Central memory CD4-positive, alpha-beta T cell (primary cell): ENCODE measurements at regions not wholly inside any gene's neighbourhood (a gene's known extent, or its start where the extent isn't known, plus 50 kb on each side); places are given as distances from the start of the nearest gene placed in this dataset.
"Not testable (repeated sequence)": the region's sequence is repeated elsewhere in the genome, so short reads cannot be mapped to it uniquely, and the experiment has no call there.

Source experiments
- DNase-seq: peaks from one replicate; pipeline ENCODE4 v3.0.0; 2022

DNA sequence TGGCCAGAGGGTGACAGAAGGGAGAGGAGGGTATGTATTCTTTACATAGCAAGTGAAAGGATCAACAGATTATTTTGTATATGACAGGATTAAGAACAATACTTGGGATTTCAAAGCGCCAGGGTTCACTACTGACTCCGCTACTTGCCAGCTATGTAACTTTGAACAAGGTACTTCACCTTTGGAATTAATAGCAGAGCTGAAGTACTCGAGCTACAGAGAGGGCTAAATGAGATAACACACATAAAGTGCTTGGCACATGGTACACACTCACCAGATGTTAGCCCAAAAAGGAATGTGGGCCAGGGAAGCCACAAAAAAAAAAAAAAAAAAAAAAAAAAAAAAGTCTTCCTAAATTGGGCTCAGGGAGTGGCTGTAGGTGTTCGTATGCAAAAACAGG, 408.4 kb downstream of the BUD13 start:
- no peak for DNase-seq

DNA sequence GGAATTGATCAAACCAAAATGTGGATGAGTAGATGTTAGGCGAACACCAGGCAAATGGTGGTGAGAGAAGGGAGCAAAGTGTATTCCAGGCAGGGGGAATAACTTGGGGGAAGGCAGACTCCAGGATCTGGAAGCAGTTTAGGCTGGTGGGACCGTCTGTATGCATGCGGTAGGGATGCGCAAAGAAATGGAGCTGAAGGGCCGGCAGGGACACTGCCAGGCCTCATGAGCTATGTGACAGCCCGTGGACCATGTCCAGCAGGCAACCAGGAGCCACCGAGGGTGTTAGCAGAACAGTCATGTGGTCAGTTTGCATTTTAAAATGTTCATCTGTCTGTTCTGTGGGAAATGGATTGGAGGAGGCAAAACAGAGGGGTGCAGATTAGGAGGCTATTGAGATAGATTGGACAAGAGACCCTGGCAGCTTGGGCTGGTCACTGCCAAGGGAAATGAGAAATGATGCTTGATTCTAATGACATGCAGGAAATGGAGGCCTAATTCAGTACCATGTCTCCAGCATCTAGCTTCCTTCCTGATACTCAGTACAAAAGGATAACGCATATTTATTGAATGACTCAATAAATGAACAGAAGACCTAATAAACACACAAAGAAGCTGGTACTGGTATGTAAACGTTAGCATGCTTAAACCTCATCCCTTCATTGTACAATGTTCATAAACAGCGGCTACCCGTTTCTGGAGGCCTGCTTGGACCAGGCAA, 412.4 kb downstream of the BUD13 start:
- no peak for DNase-seq

GRCh38 chr11:116357784-116358544, 414.8 kb downstream of the BUD13 start:
- DNase-seq = no peak

DNA sequence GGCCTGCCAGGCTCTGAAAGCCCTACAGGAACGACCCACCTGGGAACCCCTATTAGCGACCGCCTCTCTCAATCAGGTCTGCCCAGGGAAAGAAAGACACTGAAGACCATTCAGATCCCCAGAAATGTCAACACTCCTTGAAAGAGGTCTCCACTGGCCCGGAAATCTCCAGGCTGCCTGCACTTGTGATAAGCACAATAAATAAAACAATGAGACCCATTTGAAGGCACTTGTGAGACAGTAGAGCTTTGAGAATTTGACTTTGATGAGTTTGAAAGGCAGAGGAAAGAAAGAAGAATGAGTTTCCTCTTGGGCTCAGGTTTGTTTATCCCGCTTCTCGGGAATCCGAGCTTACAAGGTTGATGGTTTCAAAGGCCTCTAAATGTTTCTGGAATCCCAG, 416.3 kb downstream of the BUD13 start:
- DNase-seq = no peak

DNA sequence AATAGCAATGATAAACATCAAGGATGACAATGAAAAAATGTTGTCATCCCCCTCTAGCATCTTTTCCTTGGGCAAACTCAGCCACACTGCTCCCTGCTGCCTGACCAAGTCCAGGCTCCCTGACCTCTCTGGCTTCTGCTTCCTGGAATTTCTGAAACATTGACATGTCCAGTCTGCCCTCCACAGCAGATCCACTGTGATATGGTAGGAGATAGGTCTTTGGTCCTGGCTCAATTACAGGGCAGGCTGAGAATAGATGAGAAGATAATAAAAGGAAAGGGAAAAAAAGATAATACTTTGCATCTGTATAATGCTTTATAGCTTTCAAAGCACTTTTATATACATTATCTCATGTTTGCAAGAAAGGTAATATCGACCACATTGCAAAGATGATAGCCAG, 417.7 kb downstream of the BUD13 start:
- no peak for DNase-seq

DNA sequence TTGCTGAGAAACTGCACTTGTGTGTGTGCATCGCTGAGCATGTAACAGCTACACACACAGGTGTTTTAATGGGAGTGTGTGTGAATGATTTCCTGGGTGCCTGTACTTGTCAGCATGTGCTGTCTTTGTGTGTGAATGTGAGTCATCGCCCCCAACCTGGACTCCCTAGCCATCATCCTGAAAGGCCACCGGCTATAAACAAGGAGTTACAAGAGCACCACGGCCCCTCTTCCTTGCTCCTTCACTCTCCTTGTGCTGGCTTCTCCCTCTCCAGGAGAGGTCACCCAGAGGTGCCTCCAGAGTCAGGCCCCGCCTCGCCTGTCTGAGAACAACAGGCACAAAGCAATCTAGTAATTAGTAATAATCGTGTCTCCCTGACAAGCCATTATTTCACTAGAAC, 419.2 kb downstream of the BUD13 start:
- no peak for DNase-seq

DNA sequence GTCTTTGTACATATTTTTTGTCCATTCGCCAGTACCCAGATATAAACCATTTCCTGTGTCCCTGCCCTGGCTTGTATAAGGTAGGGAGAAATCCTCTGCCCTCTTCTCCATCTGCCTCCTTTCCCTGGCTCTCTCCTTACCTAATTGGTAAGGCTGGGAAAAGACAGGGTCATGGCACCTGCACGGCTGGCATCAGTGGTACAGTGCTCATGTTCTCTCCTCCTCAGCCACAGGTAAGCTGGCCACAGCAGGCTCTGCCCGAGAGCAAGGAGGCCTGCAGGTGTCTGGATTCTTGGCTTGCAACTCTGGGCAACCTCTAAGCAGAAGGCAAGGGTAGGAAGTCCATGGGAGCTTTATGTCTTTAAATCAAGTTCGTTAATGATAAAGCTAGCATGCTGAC, 419.9 kb downstream of the BUD13 start:
- DNase-seq = no peak

DNA sequence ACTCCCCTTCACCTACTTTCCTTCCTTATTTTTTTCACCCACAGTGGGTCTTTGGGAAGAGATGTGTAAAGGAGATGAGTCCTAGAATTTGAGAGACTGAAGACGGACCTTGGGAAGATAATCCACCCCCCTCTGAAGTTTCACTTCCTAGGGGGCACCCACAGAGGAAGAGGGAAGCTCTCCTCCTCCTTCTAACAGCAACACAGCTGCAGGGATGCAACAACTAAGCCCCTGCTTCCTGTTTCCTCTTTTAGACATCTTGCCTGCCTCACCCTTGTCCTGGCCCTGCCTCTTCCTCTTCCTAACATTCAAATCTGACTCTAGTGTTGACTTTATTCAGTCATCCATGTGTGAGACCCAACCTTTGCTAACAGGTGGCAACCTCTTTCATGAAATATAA, 424.6 kb downstream of the BUD13 start:
- DNase-seq = no peak

- no peak for DNase-seq
Measured at GRCh38 chr11:116345575-116345974, 427.2 kb downstream of the BUD13 start.

DNA sequence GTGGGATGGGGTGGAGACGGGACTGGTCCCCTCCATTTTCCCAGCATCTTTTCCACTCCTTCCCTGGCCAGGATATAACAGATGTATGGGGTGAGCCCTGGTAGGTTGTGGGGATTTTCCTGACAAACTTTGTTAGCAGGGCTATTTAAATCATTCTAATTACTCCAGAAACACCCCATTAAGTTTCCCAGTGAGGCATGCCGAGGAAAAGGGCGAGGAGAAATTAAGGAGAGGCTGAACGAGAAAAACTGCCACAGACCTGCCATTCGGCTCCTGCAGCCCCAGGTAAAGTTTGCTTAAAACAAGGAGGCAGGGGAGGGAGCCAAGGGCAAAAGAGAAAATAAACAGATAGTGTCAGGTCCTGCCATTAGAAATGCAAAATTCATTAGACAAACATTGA, 428.2 kb downstream of the BUD13 start:
- no peak for DNase-seq

DNA sequence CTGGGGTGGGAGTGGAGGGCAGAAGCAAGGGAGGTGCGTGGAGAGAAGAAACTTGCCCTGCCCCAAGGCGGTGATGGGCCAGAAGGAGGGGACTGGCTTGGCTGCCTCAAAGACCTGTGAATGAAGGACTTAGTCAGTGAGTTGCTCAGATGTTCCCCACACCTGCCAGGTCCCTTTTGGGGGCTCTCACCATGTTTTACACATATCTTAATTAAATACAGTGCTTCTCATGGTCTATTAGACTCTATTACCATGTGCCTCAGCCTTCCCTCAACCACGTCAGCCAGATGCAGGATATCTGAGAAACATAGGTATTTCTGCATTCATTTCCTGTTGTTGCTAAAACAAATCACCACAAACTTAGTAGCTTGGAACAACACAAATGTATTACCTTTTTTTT, 429.5 kb downstream of the BUD13 start:
- no peak for DNase-seq

- no peak for DNase-seq
Measured at GRCh38 chr11:116342148-116342547, 430.6 kb downstream of the BUD13 start.

DNA sequence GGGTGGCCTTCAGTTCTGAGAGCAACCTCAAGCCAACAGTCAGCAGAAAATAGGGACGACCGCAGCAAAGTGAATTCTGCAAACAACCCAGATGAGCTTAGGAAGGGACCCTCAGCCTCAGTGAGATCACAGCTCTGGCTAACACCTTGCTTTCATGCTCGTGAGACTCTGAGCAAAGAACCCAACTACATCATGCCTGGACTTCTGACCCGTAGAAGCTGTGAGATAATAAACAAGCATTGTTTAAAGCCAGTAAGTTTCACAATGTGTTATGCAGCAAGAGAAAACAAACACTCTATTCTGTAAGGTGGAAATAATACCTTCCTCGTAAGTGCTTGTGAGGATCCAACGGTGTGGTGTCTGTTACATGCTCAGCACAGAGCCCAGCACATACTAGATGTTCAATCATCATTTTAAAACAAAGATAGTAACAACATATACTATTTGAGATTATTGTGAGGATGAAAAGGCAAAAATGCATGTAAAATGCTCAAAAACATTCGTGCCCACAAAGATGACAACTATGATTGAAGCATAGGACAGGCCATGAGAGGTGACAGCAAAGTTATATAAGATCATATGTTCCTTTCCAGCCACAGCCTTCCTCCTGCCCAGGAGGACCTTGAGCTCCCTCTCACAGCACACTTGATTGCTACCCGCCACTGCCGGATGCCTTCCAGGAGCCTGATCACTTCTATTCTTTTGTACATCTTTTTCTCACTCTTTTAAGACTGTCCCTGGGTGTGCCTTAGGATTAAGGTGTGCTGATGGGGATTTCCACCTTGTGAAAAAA, 433.3 kb downstream of the BUD13 start:
- no peak for DNase-seq

DNA sequence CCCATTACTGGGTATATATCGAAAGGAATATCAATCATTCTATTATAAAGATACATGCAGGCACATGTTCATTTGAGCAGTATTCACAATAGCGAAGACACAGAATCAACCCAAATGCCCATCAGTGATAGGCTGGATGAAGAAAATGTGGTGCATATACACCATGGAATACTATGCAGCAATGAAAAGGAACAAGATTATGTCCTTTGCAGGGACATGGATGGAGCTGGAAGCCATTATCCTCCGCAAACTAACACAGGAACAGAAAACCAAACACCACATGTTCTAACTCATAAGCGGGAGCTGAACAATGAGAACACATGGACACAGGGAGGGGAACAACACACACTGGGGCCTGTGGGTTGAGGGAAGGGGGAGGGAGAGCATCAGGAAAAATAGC, 434.3 kb downstream of the BUD13 start:
- not testable (repeated sequence) for DNase-seq

DNA sequence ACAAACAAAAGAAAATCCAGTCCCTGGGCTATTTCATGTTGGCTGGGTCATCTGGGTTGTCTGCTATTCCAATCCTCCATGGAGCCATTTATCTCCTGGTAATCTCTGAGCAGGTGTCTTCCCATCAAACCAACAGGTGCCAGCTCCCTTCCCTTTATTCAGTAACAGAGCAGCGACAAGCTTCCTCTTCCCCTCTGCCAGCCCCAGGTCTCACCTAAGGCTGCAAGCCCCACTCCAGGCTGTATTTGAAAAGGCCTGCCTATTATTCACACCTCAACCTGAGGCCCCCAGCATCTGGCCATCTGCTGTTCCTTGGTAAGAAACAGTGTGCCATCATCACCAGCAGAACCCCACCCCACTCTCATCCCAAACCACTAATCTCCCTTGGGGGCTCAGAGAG, 436.2 kb downstream of the BUD13 start:
- no peak for DNase-seq

DNA sequence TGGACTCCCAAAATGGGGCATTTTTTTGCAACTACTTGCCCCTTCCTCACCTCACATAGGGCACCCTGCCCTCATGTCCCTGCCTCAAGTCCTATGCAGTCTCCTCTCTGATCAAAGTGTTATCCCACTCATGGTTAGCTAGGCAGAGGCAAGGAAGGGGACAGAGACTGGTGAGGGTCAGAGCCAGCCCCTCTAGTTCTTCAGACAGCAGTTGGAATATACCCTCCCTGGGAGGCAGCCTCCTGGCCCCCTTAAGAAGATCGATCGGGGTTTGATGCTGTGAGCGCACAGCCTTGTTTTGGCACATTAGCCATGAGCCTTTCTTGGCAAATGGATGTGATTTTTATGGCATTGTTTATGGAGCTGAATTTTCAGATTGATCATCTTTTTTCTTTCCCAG, 436.9 kb downstream of the BUD13 start:
- no peak for DNase-seq

- DNase-seq = no peak
Measured at GRCh38 chr11:116335078-116335477, 437.7 kb downstream of the BUD13 start.

DNA sequence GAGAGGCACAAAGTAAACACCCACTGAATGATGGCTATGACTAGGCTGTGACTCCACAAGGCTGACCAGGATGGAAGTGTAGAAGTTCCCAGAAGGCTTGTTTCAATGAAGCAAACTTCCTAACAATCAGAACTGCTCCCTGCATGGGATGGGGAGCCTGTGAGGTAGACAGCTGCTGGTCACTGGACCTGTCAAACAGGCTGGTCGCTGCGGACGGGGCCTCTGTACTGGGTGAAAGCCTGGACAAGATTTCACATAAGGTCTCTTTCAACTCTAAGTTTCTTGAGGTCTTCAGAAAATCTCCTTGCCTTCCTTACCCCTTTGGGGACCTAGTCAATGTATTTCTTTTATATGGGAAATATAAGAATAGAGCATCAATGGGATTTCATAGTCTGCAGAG, 438.2 kb downstream of the BUD13 start:
- DNase-seq = no peak

GRCh38 chr11:116333001-116333535, 439.7 kb downstream of the BUD13 start:
- no peak for DNase-seq

GRCh38 chr11:116332391-116332790, 440.4 kb downstream of the BUD13 start:
- DNase-seq = no peak

DNA sequence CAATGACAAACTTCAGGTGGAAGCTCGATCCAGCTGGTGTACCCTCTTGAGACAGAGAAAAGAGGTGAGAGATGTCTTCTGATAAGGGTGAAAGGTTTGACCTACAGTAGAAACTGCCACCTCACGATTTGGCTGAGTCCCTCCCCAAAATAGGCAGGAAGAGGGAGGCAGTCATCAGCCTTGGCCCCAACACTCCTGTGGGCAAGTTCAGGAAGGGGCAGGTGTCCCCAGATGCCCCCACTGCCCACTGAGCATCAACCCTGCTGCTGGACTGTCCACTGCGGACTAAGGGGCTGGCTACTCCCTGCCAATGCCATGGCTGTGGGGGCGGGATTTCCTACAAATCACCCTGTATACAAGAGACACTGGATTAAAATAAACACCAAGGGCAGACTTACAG, 441.4 kb downstream of the BUD13 start:
- no peak for DNase-seq

- DNase-seq = no peak
Measured at GRCh38 chr11:116330439-116331185, 442.2 kb downstream of the BUD13 start.
